ENCODE measurements at regions not wholly inside any gene's neighbourhood (a gene's known extent, or its start where the extent isn't known, plus 50 kb on each side); places are given as distances from the start of the nearest gene placed in this dataset.

DNA sequence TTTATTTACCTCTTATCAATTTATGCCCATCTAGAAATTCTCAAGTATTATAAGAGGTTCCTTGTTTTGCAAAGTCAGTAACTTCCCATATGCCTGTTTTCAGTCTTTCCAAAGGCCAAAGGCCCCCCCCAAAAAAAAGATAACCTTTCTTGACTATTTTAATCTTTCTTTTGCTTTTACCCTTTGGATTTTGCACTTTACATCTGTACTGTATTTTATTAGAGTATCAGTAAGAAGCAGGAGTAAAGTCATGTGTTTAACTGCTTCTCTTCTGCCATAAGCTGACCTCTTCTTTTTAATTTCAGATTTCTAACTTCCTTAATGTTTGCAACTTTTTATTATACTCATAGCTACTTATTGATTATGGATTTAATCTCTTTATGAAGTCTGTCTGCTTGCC, 716.4 kb upstream of the NOVA1 start:
- Histone ChIP-seq H3K4me1 (no peaks in the 10 kb centered on the region), H3K27ac (no peak overlapping the region), H3K4me3 (no peak overlapping the region), H3K9me3 (peaks cover 0 to 4% of the 10 kb centered on the region in 2 donors), H3K36me3 (no peaks in the 10 kb centered on the region), H3K27me3 (no peaks in the 10 kb centered on the region)
- TF ChIP-seq, protein P1, sequence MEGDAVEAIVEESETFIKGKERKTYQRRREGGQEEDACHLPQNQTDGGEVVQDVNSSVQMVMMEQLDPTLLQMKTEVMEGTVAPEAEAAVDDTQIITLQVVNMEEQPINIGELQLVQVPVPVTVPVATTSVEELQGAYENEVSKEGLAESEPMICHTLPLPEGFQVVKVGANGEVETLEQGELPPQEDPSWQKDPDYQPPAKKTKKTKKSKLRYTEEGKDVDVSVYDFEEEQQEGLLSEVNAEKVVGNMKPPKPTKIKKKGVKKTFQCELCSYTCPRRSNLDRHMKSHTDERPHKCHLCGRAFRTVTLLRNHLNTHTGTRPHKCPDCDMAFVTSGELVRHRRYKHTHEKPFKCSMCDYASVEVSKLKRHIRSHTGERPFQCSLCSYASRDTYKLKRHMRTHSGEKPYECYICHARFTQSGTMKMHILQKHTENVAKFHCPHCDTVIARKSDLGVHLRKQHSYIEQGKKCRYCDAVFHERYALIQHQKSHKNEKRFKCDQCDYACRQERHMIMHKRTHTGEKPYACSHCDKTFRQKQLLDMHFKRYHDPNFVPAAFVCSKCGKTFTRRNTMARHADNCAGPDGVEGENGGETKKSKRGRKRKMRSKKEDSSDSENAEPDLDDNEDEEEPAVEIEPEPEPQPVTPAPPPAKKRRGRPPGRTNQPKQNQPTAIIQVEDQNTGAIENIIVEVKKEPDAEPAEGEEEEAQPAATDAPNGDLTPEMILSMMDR (IDR thresholded peaks at IDR 0.05): no peak
- no peak for DNase-seq (ENCODE audit: low spot score)

DNA sequence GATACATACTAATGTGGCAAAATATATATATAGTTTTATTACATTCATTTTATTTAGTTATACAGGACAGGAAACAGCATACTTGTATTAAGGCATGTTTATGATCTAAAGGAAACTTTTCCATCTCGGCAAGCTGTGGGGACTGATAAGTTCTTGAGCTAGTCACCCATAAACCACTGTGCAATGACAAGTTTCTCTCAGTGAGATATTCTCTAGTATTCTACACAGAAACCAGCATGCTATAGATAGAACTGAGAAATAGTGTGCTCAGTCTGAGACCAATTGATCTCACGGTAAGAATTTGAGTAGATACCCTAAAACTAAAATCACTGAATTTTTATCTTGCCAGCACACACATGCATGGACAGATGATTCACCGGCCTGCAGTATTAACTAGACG, 717.6 kb upstream of the NOVA1 start:
- no peak for DNase-seq (ENCODE audit: low spot score)
- H3K4me3 ChIP-seq: no peak overlapping the region
- TF ChIP-seq, protein P1 (IDR thresholded peaks at IDR 0.05): no peak
- no peaks in the 10 kb centered on the region for H3K4me1 ChIP-seq
- no peaks in the 10 kb centered on the region for H3K27me3 ChIP-seq
- no peaks in the 10 kb centered on the region for H3K9me3 ChIP-seq
- H3K27ac ChIP-seq: no peak overlapping the region
- H3K36me3 ChIP-seq: no peaks in the 10 kb centered on the region

DNA sequence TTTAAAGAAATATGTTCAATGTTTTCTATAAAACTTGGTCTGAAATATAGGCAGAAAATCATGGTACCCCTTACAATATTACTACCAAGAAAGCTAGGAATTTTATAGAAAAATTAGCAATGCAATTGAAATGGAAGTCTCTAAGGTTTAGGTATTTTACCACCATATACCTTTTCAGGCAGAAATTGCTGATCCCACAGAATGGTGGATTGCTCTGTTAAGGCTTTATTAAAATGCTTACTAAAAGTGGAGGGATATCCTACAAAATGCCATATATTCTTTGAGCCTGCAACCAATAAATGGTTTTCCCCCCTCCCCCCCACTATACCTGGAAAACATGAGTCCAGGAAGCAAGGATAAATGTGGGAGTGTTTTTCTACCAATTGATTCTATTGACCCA, 718.1 kb upstream of the NOVA1 start:
- Histone ChIP-seq H3K27me3 (no peaks in the 10 kb centered on the region), H3K4me3 (no peak overlapping the region), H3K9me3 (no peaks in the 10 kb centered on the region), H3K36me3 (no peaks in the 10 kb centered on the region), H3K4me1 (no peaks in the 10 kb centered on the region), H3K27ac (no peak overlapping the region)
- TF ChIP-seq, protein P1 (IDR thresholded peaks at IDR 0.05): no peak
- no peak for DNase-seq (ENCODE audit: low spot score)

DNA sequence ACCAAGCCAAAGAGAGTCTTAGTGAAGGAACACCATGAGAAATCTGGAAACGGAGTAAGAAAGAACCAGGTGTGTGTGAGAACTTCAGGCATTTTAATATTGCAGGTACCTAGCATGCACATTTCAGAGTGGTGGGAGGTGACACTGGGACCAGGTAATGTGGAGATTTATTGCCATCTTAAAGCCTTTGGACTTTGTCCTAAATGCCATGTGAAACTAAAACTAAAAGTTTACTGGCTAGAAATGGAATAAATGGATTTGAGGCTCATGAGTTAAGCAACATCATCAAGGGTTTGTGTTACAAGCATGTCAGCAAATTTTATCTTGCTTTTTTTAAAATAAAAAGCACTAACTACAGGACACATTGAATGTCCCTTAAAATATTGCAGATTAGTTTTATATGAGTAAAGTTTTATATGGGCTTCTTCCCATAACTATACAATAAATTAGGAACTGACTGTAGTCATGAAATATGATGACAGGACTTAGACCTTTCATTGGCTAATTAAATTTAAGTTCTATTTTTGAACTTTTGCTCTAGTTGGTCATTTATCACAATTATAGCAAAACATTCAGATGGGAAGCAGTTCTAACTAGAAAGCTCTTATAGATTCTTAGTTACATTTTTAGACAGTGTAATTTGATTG, 721.1 kb upstream of the NOVA1 start:
- DNase-seq (ENCODE audit: low spot score): no peak
- Histone ChIP-seq H3K36me3 (no peaks in the 10 kb centered on the region), H3K9me3 (no peaks in the 10 kb centered on the region), H3K4me1 (no peaks in the 10 kb centered on the region), H3K4me3 (no peak overlapping the region), H3K27me3 (no peaks in the 10 kb centered on the region), H3K27ac (no peak overlapping the region)
- TF ChIP-seq, protein P1 (IDR thresholded peaks at IDR 0.05): no peak

DNA sequence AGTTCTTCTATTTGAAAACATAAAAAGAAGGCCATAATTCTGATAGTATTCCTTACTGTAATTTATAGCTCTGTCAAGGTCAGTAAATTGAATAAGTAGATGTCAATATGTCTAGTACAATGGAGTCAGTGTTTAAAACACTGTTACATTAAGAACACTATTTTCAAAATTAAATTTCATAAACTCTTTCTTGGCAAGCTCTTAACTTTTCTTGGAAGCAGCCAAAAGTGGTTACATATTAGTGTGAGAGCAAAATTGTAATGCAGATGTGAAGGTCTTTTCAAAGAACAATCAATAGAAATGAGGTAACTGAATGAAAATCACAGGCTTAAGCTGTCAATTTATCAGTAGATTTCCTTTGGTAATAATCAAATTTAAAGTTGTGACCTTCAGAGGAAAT, 722.4 kb upstream of the NOVA1 start:
- no peak overlapping the region for H3K4me3 ChIP-seq
- H3K9me3 ChIP-seq: peaks cover 0 to 13% of the 10 kb centered on the region in 2 donors
- DNase-seq (ENCODE audit: low spot score): no peak
- H3K4me1 ChIP-seq: no peaks in the 10 kb centered on the region
- H3K36me3 ChIP-seq: no peaks in the 10 kb centered on the region
- TF ChIP-seq, protein P1 (IDR thresholded peaks at IDR 0.05): no peak
- no peaks in the 10 kb centered on the region for H3K27me3 ChIP-seq
- no peak overlapping the region for H3K27ac ChIP-seq

DNA sequence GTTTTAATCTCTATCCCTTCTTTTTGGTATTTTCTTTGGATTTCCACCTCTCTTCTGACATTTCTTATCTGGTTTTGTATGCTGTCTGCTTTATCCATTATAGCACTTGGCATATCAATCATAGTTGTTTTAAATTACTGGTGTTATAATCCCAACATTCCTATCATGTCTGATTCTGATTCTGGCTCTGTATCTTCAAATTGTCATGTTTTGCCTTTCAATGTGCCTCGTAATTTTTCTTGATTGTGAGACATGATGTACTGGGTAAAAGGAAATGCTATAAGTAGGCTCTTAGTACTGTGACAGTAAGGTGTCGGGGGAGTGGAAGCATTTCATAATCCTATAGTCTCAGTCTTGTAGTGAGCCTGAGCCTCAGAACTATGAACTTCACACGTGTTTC, 729.3 kb upstream of the NOVA1 start:
- no peak overlapping the region for H3K27ac ChIP-seq

More for the DNA sequence above, 729.3 kb upstream of the NOVA1 start:
- Histone ChIP-seq H3K9me3 (peaks cover 0 to 18% of the 10 kb centered on the region in 2 donors), H3K4me1 (no peaks in the 10 kb centered on the region), H3K4me3 (no peak overlapping the region), H3K27me3 (no peaks in the 10 kb centered on the region), H3K36me3 (no peaks in the 10 kb centered on the region)
- TF ChIP-seq, protein P1 (IDR thresholded peaks at IDR 0.05): no peak
- no peak for DNase-seq (ENCODE audit: low spot score)

Measured in right atrium auricular region (tissue), 2 donors.